ENCODE measurements at regions not wholly inside any gene's neighbourhood (a gene's known extent, or its start where the extent isn't known, plus 50 kb on each side); places are given as distances from the start of the nearest gene placed in this dataset.

- Mint-ChIP-seq H3K9me3 (peaks cover 24% of the 10 kb centered on the region), H3K27me3 (no peaks in the 10 kb centered on the region), H3K36me3 (no peaks in the 10 kb centered on the region), H3K27ac (no peak overlapping the region), H3K4me1 (ENCODE audit: low read depth) (no peaks in the 10 kb centered on the region), H3K4me3 (no peak overlapping the region)
- intact Hi-C loops (cut with micrococcal nuclease), result no loop called here
- no peak for DNase-seq
- POLR2A ChIA-PET, result no interaction called here
- CTCF ChIA-PET, result no interaction called here
These were observed 416.5 kb upstream of the CCNH start for GRCh38 chr5:87829217-87829551.

GRCh38 chr5:87828545-87829216, 416.0 kb upstream of the CCNH start:
- Mint-ChIP-seq H3K27ac (no peak overlapping the region), H3K27me3 (no peaks in the 10 kb centered on the region), H3K36me3 (no peaks in the 10 kb centered on the region), H3K4me3 (no peak overlapping the region), H3K4me1 (ENCODE audit: low read depth) (no peaks in the 10 kb centered on the region), H3K9me3 (peaks cover 20% of the 10 kb centered on the region)
- POLR2A ChIA-PET, result no interaction called here
- CTCF ChIA-PET, result no interaction called here
- no peak for DNase-seq
- intact Hi-C loops (cut with micrococcal nuclease), result no loop called here

GRCh38 chr5:87827539-87827938, 414.8 kb upstream of the CCNH start:
- POLR2A ChIA-PET, result no interaction called here
- Mint-ChIP-seq H3K36me3 (no peaks in the 10 kb centered on the region), H3K9me3 (peaks cover 12% of the 10 kb centered on the region), H3K27me3 (no peaks in the 10 kb centered on the region), H3K4me1 (ENCODE audit: low read depth) (no peaks in the 10 kb centered on the region), H3K27ac (no peak overlapping the region), H3K4me3 (no peak overlapping the region)
- CTCF ChIA-PET, result no interaction called here
- intact Hi-C loops (cut with micrococcal nuclease), result no loop called here
- DNase-seq, result no peak

- intact Hi-C loops (cut with micrococcal nuclease), result no loop called here
- no peaks in the 10 kb centered on the region for H3K36me3 Mint-ChIP-seq
- no peaks in the 10 kb centered on the region for H3K4me1 Mint-ChIP-seq (ENCODE audit: low read depth)
- ChIA-PET POLR2A (interaction anchor here (0.8 kb wide), 1 partner anchor 529 kb away, joined by 3 read pairs; no protein-coding TSS in a partner anchor), CTCF (interaction anchor here (0.7 kb wide), 1 partner anchor 864 kb away, joined by 3 read pairs; no protein-coding TSS in a partner anchor)
- DNase-seq, result no peak
- H3K9me3 Mint-ChIP-seq, result peaks cover 4% of the 10 kb centered on the region
- H3K27ac Mint-ChIP-seq, result no peak overlapping the region
- H3K27me3 Mint-ChIP-seq, result no peaks in the 10 kb centered on the region
- H3K4me3 Mint-ChIP-seq, result no peak overlapping the region
These were observed 413.8 kb upstream of the CCNH start for GRCh38 chr5:87826507-87826906.

- no peaks in the 10 kb centered on the region for H3K27me3 Mint-ChIP-seq
- H3K27ac Mint-ChIP-seq, result no peak overlapping the region
- H3K4me3 Mint-ChIP-seq, result no peak overlapping the region
- intact Hi-C loops (cut with micrococcal nuclease), result no loop called here
- no peaks in the 10 kb centered on the region for H3K4me1 Mint-ChIP-seq (ENCODE audit: low read depth)
- no peaks in the 10 kb centered on the region for H3K9me3 Mint-ChIP-seq
- no peak for DNase-seq
- CTCF ChIA-PET, result no interaction called here
- POLR2A ChIA-PET, result no interaction called here
- no peaks in the 10 kb centered on the region for H3K36me3 Mint-ChIP-seq
These were observed 412.9 kb upstream of the CCNH start for GRCh38 chr5:87825583-87825982.

- ChIA-PET POLR2A (no interaction called here), CTCF (interaction anchor here (0.6 kb wide), 1 partner anchor 859 kb away, joined by 3 read pairs; no protein-coding TSS in a partner anchor)
- intact Hi-C loops (cut with micrococcal nuclease), result no loop called here
- no peak overlapping the region for H3K27ac Mint-ChIP-seq
- H3K4me1 Mint-ChIP-seq (ENCODE audit: low read depth), result no peaks in the 10 kb centered on the region
- peaks cover 2% of the 10 kb centered on the region for H3K9me3 Mint-ChIP-seq
- no peaks in the 10 kb centered on the region for H3K36me3 Mint-ChIP-seq
- H3K27me3 Mint-ChIP-seq, result peaks cover 3% of the 10 kb centered on the region
- no peak overlapping the region for H3K4me3 Mint-ChIP-seq
- DNase-seq, result no peak
These were observed 395.1 kb upstream of the CCNH start for GRCh38 chr5:87807783-87808182.

- no peak overlapping the region for H3K4me3 Mint-ChIP-seq
- no peak overlapping the region for H3K27ac Mint-ChIP-seq
- H3K9me3 Mint-ChIP-seq, result peaks cover 2% of the 10 kb centered on the region
- H3K36me3 Mint-ChIP-seq, result no peaks in the 10 kb centered on the region
- intact Hi-C loops (cut with micrococcal nuclease), result no loop called here
- H3K4me1 Mint-ChIP-seq (ENCODE audit: low read depth), result no peaks in the 10 kb centered on the region
- H3K27me3 Mint-ChIP-seq, result peaks cover 4% of the 10 kb centered on the region
- POLR2A ChIA-PET, result no interaction called here
- DNase-seq, result no peak
- CTCF ChIA-PET, result interaction anchor here (1.5 to 1.7 kb wide), 2 partner anchors 22 to 888 kb away, joined by 3 to 4 read pairs; no protein-coding TSS in a partner anchor
These were observed 390.6 kb upstream of the CCNH start for GRCh38 chr5:87803352-87803751.

- H3K4me1 Mint-ChIP-seq (ENCODE audit: low read depth), result no peaks in the 10 kb centered on the region
- ChIA-PET CTCF (interaction anchor here (2.6 kb wide), 1 partner anchor 11 kb away, joined by 12 read pairs; no protein-coding TSS in a partner anchor), POLR2A (no interaction called here)
- peaks cover 8% of the 10 kb centered on the region for H3K27me3 Mint-ChIP-seq
- intact Hi-C loops (cut with micrococcal nuclease), result no loop called here
- H3K27ac Mint-ChIP-seq, result no peak overlapping the region
- DNase-seq, result no peak
- no peaks in the 10 kb centered on the region for H3K36me3 Mint-ChIP-seq
- no peaks in the 10 kb centered on the region for H3K9me3 Mint-ChIP-seq
- H3K4me3 Mint-ChIP-seq, result no peak overlapping the region
These were observed 379.1 kb upstream of the CCNH start for GRCh38 chr5:87791869-87792268.

- ChIA-PET CTCF (interaction anchor here (0.6 to 1.4 kb wide), 3 partner anchors 890 to 942 kb away, joined by 3 to 4 read pairs (median 3); no protein-coding TSS in a partner anchor), POLR2A (no interaction called here)
- peaks cover 7% of the 10 kb centered on the region for H3K27me3 Mint-ChIP-seq
- no peaks in the 10 kb centered on the region for H3K9me3 Mint-ChIP-seq
- H3K4me3 Mint-ChIP-seq, result no peak overlapping the region
- no peak for DNase-seq
- H3K27ac Mint-ChIP-seq, result no peak overlapping the region
- intact Hi-C loops (cut with micrococcal nuclease), result no loop called here
- no peaks in the 10 kb centered on the region for H3K36me3 Mint-ChIP-seq
- no peaks in the 10 kb centered on the region for H3K4me1 Mint-ChIP-seq (ENCODE audit: low read depth)
These were observed 375.7 kb upstream of the CCNH start for GRCh38 chr5:87788416-87788815.

- ChIA-PET CTCF (interaction anchor here (0.7 to 1.4 kb wide), 2 partner anchors 904 to 942 kb away, joined by 3 to 4 read pairs; no protein-coding TSS in a partner anchor), POLR2A (no interaction called here)
- intact Hi-C loops (cut with micrococcal nuclease), result no loop called here
- Mint-ChIP-seq H3K4me3 (no peak overlapping the region), H3K4me1 (ENCODE audit: low read depth) (no peaks in the 10 kb centered on the region), H3K27me3 (peaks cover 9% of the 10 kb centered on the region), H3K36me3 (no peaks in the 10 kb centered on the region), H3K27ac (no peak overlapping the region), H3K9me3 (no peaks in the 10 kb centered on the region)
- no peak for DNase-seq
These were observed 375.0 kb upstream of the CCNH start for GRCh38 chr5:87787625-87788256.

- Mint-ChIP-seq H3K27me3 (peaks cover 9% of the 10 kb centered on the region), H3K9me3 (no peaks in the 10 kb centered on the region), H3K4me1 (ENCODE audit: low read depth) (no peaks in the 10 kb centered on the region), H3K36me3 (no peaks in the 10 kb centered on the region), H3K27ac (no peak overlapping the region), H3K4me3 (no peak overlapping the region)
- ChIA-PET POLR2A (no interaction called here), CTCF (interaction anchor here (1.4 to 1.5 kb wide), 2 partner anchors 904 to 905 kb away, joined by 4 to 5 read pairs; no protein-coding TSS in a partner anchor)
- intact Hi-C loops (cut with micrococcal nuclease), result no loop called here
- DNase-seq, result no peak
These were observed 374.4 kb upstream of the CCNH start for GRCh38 chr5:87787086-87787485.

GRCh38 chr5:87786471-87786870, 373.7 kb upstream of the CCNH start:
- Mint-ChIP-seq H3K4me1 (ENCODE audit: low read depth) (no peaks in the 10 kb centered on the region), H3K27me3 (peaks cover 14% of the 10 kb centered on the region), H3K27ac (no peak overlapping the region), H3K9me3 (no peaks in the 10 kb centered on the region), H3K36me3 (no peaks in the 10 kb centered on the region), H3K4me3 (no peak overlapping the region)
- intact Hi-C loops (cut with micrococcal nuclease), result no loop called here
- ChIA-PET CTCF (interaction anchor here (1.5 kb wide), 1 partner anchor 904 kb away, joined by 5 read pairs; no protein-coding TSS in a partner anchor), POLR2A (no interaction called here)
- DNase-seq, result no peak

Data from activated CD4-positive, alpha-beta memory T cell treated with anti-CD3 and anti-CD28 coated beads for 36 hours (primary cell).